RWPE2 (cell line): ENCODE measurements at regions not wholly inside any gene's neighbourhood (a gene's known extent, or its start where the extent isn't known, plus 50 kb on each side); places are given as distances from the start of the nearest gene placed in this dataset.
"Not testable (repeated sequence)": the region's sequence is repeated elsewhere in the genome, so short reads cannot be mapped to it uniquely, and the experiment has no call there.

Source experiments
- ATAC-seq: fragments of 200-7000 bp; cut with Tn5 transposase; 3 replicates; pipeline ENCODE4 v1.9.1; 2021; ENCODE audit warnings: low read depth
- DNase-seq: peaks from one replicate; pipeline ENCODE4 v3.0.0-alpha.2; 2020; ENCODE audit warnings: low spot score
- H3K27ac ChIP-seq: fragments of 450-650 bp; 2 replicates; pipeline ENCODE4 v1.5.1; 2017; ENCODE audit warnings: mild to moderate bottlenecking; ENCODE audit not compliant: poor library complexity, severe bottlenecking
- H3K27me3 ChIP-seq: fragments of 250-450 bp; sonication (Bioruptor Pico); 2 replicates; pipeline ENCODE4 v1.5.1; 2021; ENCODE audit warnings: mild to moderate bottlenecking, moderate library complexity; ENCODE audit not compliant: insufficient read depth, poor library complexity, severe bottlenecking
- H3K36me3 ChIP-seq: fragments of 250-450 bp; sonication (Bioruptor Pico); 2 replicates; pipeline ENCODE4 v1.5.1; 2020; ENCODE audit warnings: low read depth, mild to moderate bottlenecking, moderate library complexity
- H3K4me1 ChIP-seq: fragments of 250-450 bp; sonication (Bioruptor Pico); 2 replicates; pipeline ENCODE4 v1.5.1; 2021; ENCODE audit warnings: mild to moderate bottlenecking, moderate library complexity; ENCODE audit not compliant: insufficient read depth, poor library complexity, severe bottlenecking
- H3K4me3 ChIP-seq: fragments of 250-450 bp; sonication (Bioruptor Pico); 2 replicates; pipeline ENCODE4 v1.5.1; 2021; ENCODE audit warnings: mild to moderate bottlenecking, moderate library complexity; ENCODE audit not compliant: severe bottlenecking
- H3K9me3 ChIP-seq: fragments of 250-450 bp; sonication (Bioruptor Pico); 2 replicates; pipeline ENCODE4 v1.5.1; 2021; ENCODE audit warnings: mild to moderate bottlenecking, moderate library complexity; ENCODE audit not compliant: severe bottlenecking
- TF ChIP-seq, protein P1 (sequence below): fragments of 450-650 bp; IDR thresholded peaks from one replicate; pipeline ENCODE4 v1.5.1; 2017; ENCODE audit warnings: mild to moderate bottlenecking, moderate library complexity; ENCODE audit not compliant: poor library complexity, severe bottlenecking

GRCh38 chr6:115443825-115444478, 616.7 kb downstream of the FRK start:
- Histone ChIP-seq H3K4me3 (no peak overlapping the region), H3K27me3 (peaks cover 15% of the 10 kb centered on the region), H3K27ac (no peak overlapping the region), H3K4me1 (no peaks in the 10 kb centered on the region), H3K9me3 (no peaks in the 10 kb centered on the region), H3K36me3 (no peaks in the 10 kb centered on the region)
- TF ChIP-seq, protein P1, sequence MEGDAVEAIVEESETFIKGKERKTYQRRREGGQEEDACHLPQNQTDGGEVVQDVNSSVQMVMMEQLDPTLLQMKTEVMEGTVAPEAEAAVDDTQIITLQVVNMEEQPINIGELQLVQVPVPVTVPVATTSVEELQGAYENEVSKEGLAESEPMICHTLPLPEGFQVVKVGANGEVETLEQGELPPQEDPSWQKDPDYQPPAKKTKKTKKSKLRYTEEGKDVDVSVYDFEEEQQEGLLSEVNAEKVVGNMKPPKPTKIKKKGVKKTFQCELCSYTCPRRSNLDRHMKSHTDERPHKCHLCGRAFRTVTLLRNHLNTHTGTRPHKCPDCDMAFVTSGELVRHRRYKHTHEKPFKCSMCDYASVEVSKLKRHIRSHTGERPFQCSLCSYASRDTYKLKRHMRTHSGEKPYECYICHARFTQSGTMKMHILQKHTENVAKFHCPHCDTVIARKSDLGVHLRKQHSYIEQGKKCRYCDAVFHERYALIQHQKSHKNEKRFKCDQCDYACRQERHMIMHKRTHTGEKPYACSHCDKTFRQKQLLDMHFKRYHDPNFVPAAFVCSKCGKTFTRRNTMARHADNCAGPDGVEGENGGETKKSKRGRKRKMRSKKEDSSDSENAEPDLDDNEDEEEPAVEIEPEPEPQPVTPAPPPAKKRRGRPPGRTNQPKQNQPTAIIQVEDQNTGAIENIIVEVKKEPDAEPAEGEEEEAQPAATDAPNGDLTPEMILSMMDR: no peak
- ATAC-seq: no peak
- DNase-seq: no peak

- Histone ChIP-seq H3K27me3 (peaks cover 11% of the 10 kb centered on the region), H3K4me3 (no peak overlapping the region), H3K4me1 (no peaks in the 10 kb centered on the region), H3K27ac (no peak overlapping the region), H3K9me3 (no peaks in the 10 kb centered on the region), H3K36me3 (no peaks in the 10 kb centered on the region)
- DNase-seq (no peak), ATAC-seq (no peak)
- TF ChIP-seq, protein P1: no peak
Measured at GRCh38 chr6:115442323-115442722, 618.4 kb downstream of the FRK start.

GRCh38 chr6:115441651-115442050, 619.0 kb downstream of the FRK start:
- no peak overlapping the region for H3K27ac ChIP-seq
- peaks cover 11% of the 10 kb centered on the region for H3K27me3 ChIP-seq
- no peak for DNase-seq
- TF ChIP-seq, protein P1: no peak
- H3K4me3 ChIP-seq: no peak overlapping the region
- ATAC-seq: no peak
- no peaks in the 10 kb centered on the region for H3K36me3 ChIP-seq
- no peaks in the 10 kb centered on the region for H3K4me1 ChIP-seq
- H3K9me3 ChIP-seq: no peaks in the 10 kb centered on the region

GRCh38 chr6:115415378-115415777, 645.3 kb downstream of the FRK start:
- no peak for DNase-seq
- Histone ChIP-seq H3K4me3 (no peak overlapping the region), H3K27ac (no peak overlapping the region), H3K9me3 (no peaks in the 10 kb centered on the region), H3K36me3 (no peaks in the 10 kb centered on the region), H3K27me3 (no peaks in the 10 kb centered on the region), H3K4me1 (no peaks in the 10 kb centered on the region)
- TF ChIP-seq, protein P1: no peak
- no peak for ATAC-seq

GRCh38 chr6:115414916-115415315, 645.8 kb downstream of the FRK start:
- H3K27ac ChIP-seq, DNase-seq, ATAC-seq, H3K36me3 ChIP-seq, H3K4me3 ChIP-seq, H3K9me3 ChIP-seq, H3K4me1 ChIP-seq, H3K27me3 ChIP-seq: not testable (repeated sequence)
